ES-I3 (cell line): ENCODE measurements at regions not wholly inside any gene's neighbourhood (a gene's known extent, or its start where the extent isn't known, plus 50 kb on each side); places are given as distances from the start of the nearest gene placed in this dataset.
"Not testable (repeated sequence)": the region's sequence is repeated elsewhere in the genome, so short reads cannot be mapped to it uniquely, and the experiment has no call there.

Source experiments
- H3K36me3 ChIP-seq: 2 replicates; pipeline ENCODE4 v1.6.1; 2013; ENCODE audit warnings: mild to moderate bottlenecking, low read length, control low read depth, moderate library complexity; ENCODE audit not compliant: insufficient read depth
- H3K4me1 ChIP-seq: 2 replicates; pipeline ENCODE4 v1.6.1; 2013; ENCODE audit warnings: mild to moderate bottlenecking, control low read depth, low read length; ENCODE audit not compliant: insufficient read depth
- H3K9ac ChIP-seq: 2 replicates; pipeline ENCODE4 v1.6.1; 2013; ENCODE audit warnings: low read depth, mild to moderate bottlenecking, low read length, moderate library complexity
- H3K9me3 ChIP-seq: 2 replicates; pipeline ENCODE4 v1.6.1; 2013; ENCODE audit warnings: mild to moderate bottlenecking, low read length, moderate library complexity; ENCODE audit not compliant: control insufficient read depth, insufficient read depth

DNA sequence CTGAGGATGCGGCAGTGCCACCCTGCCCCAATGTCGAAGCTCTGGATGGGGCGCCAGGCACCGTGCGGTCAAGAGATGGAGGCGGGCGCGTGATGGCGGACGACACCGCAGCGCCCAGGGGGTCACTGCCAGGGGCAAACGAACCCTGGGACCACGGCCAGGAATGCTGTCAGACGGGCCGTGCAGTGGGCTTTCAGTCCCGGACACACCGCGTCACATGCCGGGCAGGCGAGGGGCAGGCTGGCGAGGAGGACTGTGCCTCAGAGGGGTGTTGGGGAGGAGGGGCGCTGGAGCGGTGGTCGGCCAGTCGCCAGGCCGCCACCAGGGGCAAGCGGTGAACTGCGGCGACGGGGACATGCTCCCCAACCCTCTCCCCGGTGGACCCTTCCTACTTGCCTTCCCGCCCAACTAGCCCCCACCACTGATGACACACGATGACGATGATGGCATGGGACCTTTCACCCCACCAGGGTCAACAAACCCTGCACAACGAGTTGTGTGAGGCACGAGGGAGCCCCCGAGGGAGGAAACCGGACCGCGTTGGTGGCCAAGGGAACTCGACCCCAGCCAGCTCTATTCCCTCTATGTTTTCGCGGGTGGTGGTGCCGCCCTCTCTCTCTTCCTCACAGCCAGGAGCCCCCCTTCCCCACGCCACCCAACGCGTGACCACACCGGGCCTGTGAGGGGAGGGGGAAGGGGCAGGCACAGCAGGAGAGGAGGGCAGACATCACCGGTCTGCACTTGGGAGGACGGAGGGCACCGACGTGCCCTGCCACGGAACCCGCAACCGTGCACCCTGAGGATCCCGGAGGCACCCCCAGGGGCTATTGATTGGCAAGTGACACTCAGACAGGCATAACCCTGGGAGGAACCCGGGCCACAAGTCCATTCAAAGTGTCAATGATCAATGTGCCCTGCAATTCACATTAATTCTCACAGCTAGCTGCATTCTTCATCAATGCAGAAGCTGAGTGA is 1960.9 kb upstream of the DEFB115 start:
- Histone ChIP-seq H3K36me3 (no peaks in the 10 kb centered on the region), H3K4me1 (no peaks in the 10 kb centered on the region), H3K9me3 (no peaks in the 10 kb centered on the region), H3K9ac (no peak overlapping the region)

DNA sequence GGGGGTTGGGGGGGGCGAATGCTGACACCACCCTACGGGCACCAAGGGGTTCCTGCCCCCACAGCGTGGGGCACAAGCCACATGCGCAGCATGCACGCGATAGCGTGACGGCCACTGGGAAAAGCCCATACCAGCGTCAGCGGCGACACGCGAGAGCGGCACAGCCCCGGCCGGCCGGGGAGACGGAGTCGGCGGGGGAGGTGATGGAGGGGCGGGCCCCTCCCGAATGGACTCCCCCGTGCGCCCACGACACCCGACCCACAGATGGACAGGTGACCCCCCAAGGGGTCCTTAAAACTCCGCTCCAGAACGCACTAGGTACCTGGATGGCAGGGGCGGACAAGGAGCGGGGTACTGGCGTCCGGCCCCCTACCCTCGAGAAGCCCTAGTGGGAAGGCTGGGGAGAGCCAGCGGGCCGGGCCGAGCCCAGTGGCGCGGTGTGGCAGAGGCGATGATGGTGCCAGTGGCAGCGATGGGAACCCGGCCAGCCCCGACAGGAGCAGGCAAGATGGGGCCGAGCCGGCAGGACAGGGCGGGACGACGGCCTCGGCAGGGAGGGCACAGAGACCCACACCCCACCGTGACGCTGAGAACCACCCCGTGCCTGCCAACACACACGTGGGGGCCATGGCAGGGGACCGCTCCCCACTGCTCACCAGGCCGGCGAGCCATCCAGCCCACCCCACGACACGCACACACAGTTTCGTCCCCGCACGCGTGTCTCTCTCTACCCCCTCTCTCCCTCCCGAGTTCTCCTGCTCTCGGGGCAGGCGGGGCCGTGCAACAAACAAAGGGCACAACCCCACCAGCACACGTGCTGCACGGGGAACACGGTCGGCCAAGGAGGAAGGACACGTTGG is 1959.8 kb upstream of the DEFB115 start:
- H3K36me3 ChIP-seq = no peaks in the 10 kb centered on the region
- no peak overlapping the region for H3K9ac ChIP-seq
- H3K9me3 ChIP-seq = no peaks in the 10 kb centered on the region
- H3K4me1 ChIP-seq = no peaks in the 10 kb centered on the region

DNA sequence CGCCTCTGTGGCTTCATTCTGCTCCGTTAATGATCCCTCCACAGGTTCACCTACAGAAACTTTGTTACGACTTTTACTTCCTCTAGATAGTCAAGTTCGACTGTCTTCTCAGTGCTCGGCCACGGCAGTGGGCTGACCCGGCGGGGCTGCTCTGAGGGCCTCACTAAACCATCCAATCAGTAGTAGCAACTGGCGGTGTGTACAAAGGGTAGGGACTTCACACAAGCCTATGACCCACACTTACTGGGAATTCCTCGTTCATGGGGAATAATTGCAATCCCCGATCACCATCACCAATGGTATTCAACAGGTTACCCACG is 1959.2 kb upstream of the DEFB115 start:
- Histone ChIP-seq H3K36me3 (no peaks in the 10 kb centered on the region), H3K9ac (no peak overlapping the region), H3K4me1 (no peaks in the 10 kb centered on the region), H3K9me3 (no peaks in the 10 kb centered on the region)

DNA sequence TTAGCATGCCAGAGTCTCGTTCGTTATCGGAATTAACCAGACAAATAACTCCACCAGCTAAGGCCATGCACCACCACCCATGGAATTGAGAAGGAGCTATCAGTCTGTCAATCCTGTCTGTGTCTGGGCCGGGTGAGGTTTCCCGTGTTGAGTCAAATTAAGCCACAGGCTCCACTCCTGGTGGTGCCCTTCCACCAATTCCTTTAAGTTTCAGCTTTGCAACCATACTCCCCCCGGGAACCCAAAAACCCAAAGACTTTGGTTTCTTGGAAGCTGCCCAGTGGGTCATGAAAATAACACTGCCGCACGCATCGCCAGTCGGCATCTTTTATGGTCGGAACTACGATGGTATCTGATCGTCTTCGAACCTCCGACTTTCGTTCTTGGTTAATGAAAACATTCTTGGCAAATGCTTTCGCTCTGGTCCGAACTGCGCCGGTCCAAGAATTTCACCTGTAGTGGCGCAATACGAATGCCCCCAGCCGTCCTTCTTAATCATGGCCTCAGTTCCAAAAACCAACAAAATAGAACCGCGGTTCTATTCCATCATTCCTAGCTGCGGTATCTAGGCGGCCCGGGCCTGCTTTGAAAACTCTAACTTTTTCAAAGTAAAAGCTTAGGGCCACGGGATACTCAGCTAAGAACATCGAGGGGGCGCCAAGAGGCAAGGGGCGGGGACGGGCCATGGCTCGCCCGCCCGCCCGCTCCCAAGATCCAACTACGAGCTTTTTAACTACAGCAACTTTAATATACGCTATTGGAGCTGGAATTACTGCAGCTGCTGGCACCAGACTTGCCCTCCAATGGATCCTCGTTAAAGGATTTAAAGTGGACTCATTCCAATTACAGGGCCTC is 1958.5 kb upstream of the DEFB115 start:
- Histone ChIP-seq H3K9ac (no peak overlapping the region), H3K36me3 (no peaks in the 10 kb centered on the region), H3K9me3 (no peaks in the 10 kb centered on the region), H3K4me1 (no peaks in the 10 kb centered on the region)

DNA sequence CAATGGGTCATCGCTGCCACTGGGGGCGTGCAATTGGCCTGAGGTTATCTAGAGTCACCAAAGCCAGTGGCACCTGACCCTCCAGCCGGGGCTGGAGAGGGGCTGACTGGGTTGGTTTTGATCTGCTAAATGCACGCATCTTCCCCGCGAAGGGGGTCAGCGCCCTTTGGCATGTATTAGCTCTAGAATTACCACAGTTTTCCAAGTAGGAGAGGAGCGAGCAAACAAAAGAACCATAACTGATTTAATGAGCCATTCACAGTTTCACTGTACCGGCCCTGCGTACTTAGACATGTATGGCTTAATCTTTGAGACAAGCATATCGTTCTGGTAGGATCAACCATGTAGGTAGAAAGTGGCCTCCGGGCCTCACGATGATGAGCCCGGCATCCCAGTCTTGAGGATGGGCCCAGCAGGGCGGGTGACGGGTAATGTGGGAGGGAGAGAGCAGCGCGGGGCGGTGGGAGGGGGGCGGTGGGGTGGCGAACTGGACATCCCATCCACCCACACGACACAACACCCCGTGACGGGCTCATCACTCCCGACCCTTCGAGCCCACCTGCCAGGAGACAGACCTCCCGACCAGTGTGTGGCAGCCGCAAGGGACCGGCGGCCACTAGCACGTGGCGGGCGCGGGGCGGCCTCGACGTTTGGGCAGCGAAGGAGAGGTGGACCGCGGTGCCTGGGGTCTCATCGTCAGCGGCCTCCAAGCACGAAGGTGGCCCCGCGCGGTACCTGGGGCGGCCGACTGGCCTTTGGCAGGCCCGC is 1957.5 kb upstream of the DEFB115 start:
- Histone ChIP-seq H3K36me3 (no peaks in the 10 kb centered on the region), H3K9me3 (no peaks in the 10 kb centered on the region), H3K4me1 (no peaks in the 10 kb centered on the region), H3K9ac (no peak overlapping the region)

DNA sequence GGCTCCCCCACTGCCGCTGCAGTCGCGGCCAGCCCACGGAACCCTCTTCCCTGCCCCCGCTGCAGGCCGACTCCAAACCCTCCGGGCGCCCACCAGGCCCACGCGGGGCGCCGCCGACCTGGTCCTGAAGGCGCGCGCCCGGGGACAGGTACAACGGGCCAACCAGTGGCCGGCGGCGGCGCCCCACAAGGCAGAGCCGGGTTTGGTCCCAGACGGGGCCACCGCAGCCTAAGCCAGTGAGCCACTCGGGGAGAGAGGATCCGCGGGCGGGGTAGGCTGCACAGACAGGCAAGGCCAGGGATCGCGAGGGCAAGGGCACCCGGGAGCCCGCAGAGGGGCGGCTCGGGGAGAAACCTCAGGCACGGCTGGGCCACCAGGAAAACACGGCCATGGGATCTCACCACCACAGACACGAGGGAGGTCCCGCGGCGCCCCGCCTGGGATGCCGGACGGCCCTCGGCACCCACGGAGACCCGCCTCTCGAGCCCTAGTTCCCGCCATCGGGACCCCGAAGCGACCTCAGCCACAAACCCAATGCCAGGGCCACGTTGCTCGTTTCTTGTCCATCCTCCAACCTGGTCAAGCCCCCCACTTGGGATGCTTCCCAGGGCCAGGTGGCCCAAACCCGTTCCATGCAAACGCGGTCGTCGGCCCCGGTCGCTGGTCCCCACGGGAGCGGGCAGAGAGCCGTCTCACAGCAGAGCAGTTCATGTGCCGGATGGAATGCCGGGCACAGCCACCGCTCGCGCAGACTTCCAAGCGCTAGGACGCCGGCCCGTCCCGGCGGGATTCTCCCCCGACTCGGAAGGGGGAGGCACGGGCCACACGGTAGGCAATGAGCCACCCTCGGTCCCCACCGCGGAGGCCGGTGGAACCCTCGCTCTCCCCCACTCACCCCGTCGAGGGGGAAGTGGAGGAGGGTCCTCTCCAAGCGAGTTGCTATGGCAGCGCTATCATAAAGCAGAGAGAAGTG is 1956.6 kb upstream of the DEFB115 start:
- Histone ChIP-seq H3K4me1 (no peaks in the 10 kb centered on the region), H3K9me3 (no peaks in the 10 kb centered on the region), H3K9ac (no peak overlapping the region), H3K36me3 (no peaks in the 10 kb centered on the region)

DNA sequence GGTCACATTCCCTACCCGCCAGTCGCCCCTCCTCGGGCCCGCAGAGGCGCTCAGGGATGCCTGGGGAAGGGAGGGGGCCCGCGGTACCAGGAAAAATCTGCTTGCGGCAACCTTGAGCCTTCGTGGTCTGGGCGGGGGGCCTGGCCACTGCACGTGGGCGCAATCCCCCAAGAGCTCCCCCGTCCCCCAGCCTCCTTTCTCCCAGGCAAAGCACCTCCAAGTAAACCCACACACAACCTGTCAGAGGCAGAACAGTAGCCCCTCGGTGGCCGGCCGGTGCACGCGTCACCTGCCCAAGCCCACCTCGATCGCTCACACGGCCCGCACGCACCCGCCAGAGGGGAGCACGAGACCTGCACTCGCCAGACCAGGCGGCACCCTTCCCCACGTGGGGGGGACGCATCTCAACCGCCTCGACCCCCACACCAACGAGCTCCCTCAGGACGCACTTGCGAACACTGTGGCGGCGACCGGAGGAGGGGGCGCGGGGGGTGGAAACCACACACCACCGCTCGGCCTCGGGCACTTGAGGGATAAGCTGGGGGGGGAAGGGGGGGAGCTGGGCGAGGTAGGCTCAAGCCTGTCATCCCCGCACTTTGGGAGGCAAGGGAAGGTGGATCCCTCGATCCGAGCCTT is 1955.7 kb upstream of the DEFB115 start:
- Histone ChIP-seq H3K4me1 (no peaks in the 10 kb centered on the region), H3K9me3 (no peaks in the 10 kb centered on the region), H3K36me3 (no peaks in the 10 kb centered on the region), H3K9ac (no peak overlapping the region)

DNA sequence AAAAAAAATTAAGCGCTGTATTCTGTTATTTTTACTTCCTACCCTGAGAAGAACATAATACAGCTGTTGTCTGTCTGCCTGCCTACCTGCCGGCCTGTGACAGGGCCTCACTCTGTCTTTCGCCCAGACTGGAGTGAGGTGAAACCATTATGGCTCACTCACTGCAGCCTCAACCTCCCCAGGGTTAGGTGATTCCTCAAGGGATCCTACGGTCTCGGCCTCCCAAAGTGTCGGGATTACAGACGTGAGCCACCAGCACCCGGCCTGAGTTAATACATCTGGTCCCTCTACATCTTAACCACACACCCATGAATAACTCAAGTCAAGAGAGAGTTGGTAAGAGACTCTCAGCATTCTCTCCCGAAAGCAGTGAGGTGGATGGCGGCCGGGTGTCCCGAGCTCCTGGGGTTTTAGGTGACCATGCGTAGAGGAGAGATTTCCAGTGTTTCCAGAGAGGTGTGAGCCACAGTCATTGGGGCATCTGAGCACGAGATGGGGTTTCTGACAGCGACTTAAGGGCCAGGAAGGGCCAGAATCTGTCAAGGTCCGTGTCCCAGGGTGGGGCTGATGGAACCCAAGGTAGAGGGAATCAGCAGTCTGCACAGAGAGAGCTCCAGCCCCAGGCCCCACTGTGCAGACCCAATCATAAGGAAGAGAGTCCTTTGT is 1954.4 kb upstream of the DEFB115 start:
- no peaks in the 10 kb centered on the region for H3K4me1 ChIP-seq
- no peaks in the 10 kb centered on the region for H3K36me3 ChIP-seq
- no peaks in the 10 kb centered on the region for H3K9me3 ChIP-seq
- H3K9ac ChIP-seq = no peak overlapping the region

DNA sequence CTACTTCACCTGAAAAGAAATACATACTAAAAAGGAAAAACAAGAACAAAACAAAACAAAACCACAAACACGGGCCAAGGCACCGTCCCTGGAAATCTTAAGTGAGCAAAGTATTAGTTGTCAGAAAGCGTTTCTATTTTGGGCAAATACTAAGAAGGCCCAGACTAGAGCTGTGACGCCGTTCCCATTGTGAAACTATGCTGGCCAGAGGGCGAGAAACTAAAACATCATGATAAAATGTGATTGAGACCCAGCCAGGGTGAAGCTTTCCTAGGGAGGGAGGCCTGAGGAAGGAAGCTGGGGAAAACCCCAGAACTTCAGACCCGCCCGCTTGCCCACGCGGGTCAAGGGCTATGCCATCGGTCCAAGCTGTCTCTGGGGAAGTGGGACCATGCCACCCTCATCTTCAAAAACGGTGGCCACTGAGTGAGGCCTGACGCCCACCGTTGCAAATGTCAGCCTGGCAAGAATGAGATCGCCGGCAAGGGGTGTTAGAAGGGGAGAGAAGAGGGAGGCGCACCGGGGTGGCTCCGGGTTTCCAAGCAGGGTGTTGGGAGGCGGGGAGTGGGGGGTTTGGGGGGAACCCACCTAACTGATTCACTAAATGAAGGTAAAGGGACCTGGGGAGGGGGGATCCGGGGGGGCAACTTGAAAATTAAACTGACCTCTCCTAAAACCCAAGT is 1950.9 kb upstream of the DEFB115 start:
- Histone ChIP-seq H3K36me3 (no peaks in the 10 kb centered on the region), H3K4me1 (no peaks in the 10 kb centered on the region), H3K9me3 (no peaks in the 10 kb centered on the region), H3K9ac (no peak overlapping the region)

DNA sequence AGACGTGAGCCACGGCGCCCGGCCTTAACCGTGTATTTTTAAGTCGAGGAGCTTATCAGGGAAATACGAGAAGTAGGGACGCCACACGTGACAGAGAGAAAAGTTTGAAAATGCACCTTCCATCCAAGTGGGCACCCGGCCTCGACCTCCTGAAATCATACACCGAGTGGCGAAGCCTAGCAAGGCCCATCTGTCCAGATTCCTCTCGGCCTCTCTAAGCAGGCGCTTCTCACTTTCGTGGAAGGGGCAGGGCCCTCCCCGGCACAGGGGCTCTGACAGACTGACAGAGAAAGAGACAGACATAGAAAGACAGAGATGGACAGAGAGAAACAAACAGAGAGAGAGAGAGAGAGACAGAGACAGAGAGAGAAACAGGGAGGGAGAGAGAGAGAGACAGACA is 1950.0 kb upstream of the DEFB115 start:
- not testable (repeated sequence) for H3K36me3 ChIP-seq, H3K9me3 ChIP-seq, H3K4me1 ChIP-seq, H3K9ac ChIP-seq

DNA sequence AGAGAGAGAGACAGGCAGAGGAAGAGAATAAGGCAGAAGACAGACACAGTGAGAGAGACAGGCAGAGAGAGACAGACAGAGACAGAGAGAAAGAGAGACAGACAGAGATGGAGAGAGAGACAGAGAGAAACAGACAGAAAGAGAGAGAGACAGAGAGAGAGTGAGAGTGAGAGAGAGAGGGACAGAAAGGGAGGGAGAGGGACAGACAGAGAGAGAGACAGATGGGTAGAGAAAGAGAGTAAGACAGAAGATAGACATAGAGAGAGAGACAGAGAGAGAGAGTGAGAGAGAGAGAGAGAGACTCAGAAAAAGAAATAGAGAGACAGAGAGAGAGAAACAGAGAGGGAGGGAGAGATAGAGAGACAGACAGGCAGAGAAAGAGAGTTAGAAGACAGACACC is 1948.5 kb upstream of the DEFB115 start:
- H3K9me3 ChIP-seq, H3K9ac ChIP-seq, H3K36me3 ChIP-seq, H3K4me1 ChIP-seq: not testable (repeated sequence)

DNA sequence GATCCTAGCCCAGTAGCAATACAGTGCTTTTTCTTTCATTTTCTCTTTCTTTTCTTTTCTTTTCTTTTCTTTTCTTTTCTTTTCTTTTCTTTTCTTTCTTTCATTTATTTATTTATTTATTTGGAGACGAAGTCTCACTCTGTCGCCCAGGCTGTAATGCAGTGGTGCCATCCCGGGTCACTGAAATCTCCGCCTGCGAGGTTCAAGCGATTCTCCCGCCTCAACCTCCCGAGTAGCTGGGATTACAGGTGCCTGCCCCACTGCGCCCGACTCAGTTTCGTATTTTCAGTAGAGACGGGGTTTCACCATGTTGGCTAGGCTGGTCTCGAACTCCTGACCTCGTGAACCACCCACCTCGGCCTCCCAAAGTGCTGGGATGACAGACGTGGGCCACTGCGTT is 1948.0 kb upstream of the DEFB115 start:
- not testable (repeated sequence) for H3K9ac ChIP-seq, H3K4me1 ChIP-seq, H3K36me3 ChIP-seq, H3K9me3 ChIP-seq
